ENCODE measurements at regions not wholly inside any gene's neighbourhood (a gene's known extent, or its start where the extent isn't known, plus 50 kb on each side); places are given as distances from the start of the nearest gene placed in this dataset.

- Histone ChIP-seq H2AFZ (ENCODE audit: low read depth, low read length) (no peak overlapping the region), H3K27me3 (ENCODE audit: control insufficient read depth in 2 of 2, insufficient read depth in 2 of 2, low read length in 2 of 2) (peaks cover 0 to 5% of the 10 kb centered on the region in 2 experiments), H3K4me1 (ENCODE audit: control insufficient read depth, extremely low read depth, insufficient read depth, low read length) (no peaks in the 10 kb centered on the region), H3K9me3 (replicated peaks; ENCODE audit: control insufficient read depth, insufficient read depth, low read length) (no peaks in the 10 kb centered on the region), H3K4me2 (ENCODE audit: insufficient read depth, low read length) (no peak overlapping the region), H3K9me1 (replicated peaks; ENCODE audit: control insufficient read depth, extremely low read depth, insufficient read depth, low read length) (no peaks in the 10 kb centered on the region), H3K79me2 (ENCODE audit: control insufficient read depth, insufficient read depth, low read length) (no peaks in the 10 kb centered on the region), H3K9ac (replicated peaks; ENCODE audit: extremely low read depth, insufficient read depth, low read length) (no peak overlapping the region), H3K4me3 (replicated peaks in 1 of 3; ENCODE audit: insufficient read depth in 1 of 3, low read depth in 1 of 3, low read length in 3 of 3) (no peak overlapping the region), H4K20me1 (replicated peaks; ENCODE audit: control insufficient read depth, extremely low read depth, insufficient read depth, low read length) (no peaks in the 10 kb centered on the region), H3K36me3 (ENCODE audit: control insufficient read depth in 2 of 2, extremely low read depth in 1 of 2, insufficient read depth in 2 of 2, low read length in 2 of 2) (no peaks in the 10 kb centered on the region), H3K27ac (ENCODE audit: insufficient read depth, low read depth, low read length) (no peak overlapping the region)
- no peak for FAIRE-seq
- BruUV-seq (replicated peaks): no TSS peak
- intact Hi-C loops (cut with micrococcal nuclease): no loop called here
- no peak for DNase-seq (ENCODE audit: low read depth, low spot score)
- ChIA-PET POLR2A (interaction anchor here (0.6 kb wide), 1 partner anchor 1901 kb away, joined by 3 read pairs; no protein-coding TSS in a partner anchor), CTCF (interaction anchor here (0.9 kb wide), 1 partner anchor 110 kb away, joined by 3 read pairs; no protein-coding TSS in a partner anchor)
- no peak for TF ChIP-seq EZH2 (IDR thresholded peaks at IDR 0.05; ENCODE audit: borderline replicate concordance, low read depth, low read length, severe bottlenecking)
- no peak for TF ChIP-seq FOS (IDR thresholded peaks at IDR 0.05; ENCODE audit: borderline replicate concordance, insufficient read depth, low read length)
- no peak for TF ChIP-seq JUN (IDR thresholded peaks at IDR 0.05; ENCODE audit: borderline replicate concordance, insufficient read depth, insufficient read length, low read depth)
- dilution Hi-C loops (cut with MboI; ENCODE audit: extremely low pct_ligation_motif_present, low sequenced_read_pairs): no loop called here
These were observed 86.2 kb upstream of the VASH1 start for GRCh38 chr14:76675046-76675445.

GRCh38 chr14:76676539-76676938, 84.7 kb upstream of the VASH1 start:
- no peaks in the 10 kb centered on the region for H3K36me3 ChIP-seq (ENCODE audit: control insufficient read depth in 2 of 2, extremely low read depth in 1 of 2, insufficient read depth in 2 of 2, low read length in 2 of 2)
- BruUV-seq (replicated peaks): no TSS peak
- TF ChIP-seq GATA2 (IDR thresholded peaks at IDR 0.05; ENCODE audit: insufficient read depth, insufficient read length, low read depth, low read length) (no peak), MAX (IDR thresholded peaks at IDR 0.05; ENCODE audit: insufficient read depth, insufficient read length) (no peak), JUN (IDR thresholded peaks at IDR 0.05; ENCODE audit: borderline replicate concordance, insufficient read depth, insufficient read length, low read depth) (no peak), POLR2A (IDR thresholded peaks at IDR 0.05; ENCODE audit: low read depth, low read length) (no peak), EZH2 (IDR thresholded peaks at IDR 0.05; ENCODE audit: borderline replicate concordance, low read depth, low read length, severe bottlenecking) (no peak), MYC (IDR thresholded peaks at IDR 0.05; ENCODE audit: low read depth, low read length) (no peak), FOS (IDR thresholded peaks at IDR 0.05; ENCODE audit: borderline replicate concordance, insufficient read depth, low read length) (no peak), CTCF (IDR thresholded peaks at IDR 0.05; ENCODE audit: extremely low read depth in 1 of 2, insufficient read depth in 1 of 2, low read depth in 1 of 2, low read length in 2 of 2) (no peak), POLR2AphosphoS5 (IDR thresholded peaks at IDR 0.05; ENCODE audit: insufficient read depth, low read depth, low read length) (no peak)
- H3K4me2 ChIP-seq (ENCODE audit: insufficient read depth, low read length): no peak overlapping the region
- H3K9ac ChIP-seq (replicated peaks; ENCODE audit: extremely low read depth, insufficient read depth, low read length): no peak overlapping the region
- H3K27me3 ChIP-seq (ENCODE audit: control insufficient read depth in 2 of 2, insufficient read depth in 2 of 2, low read length in 2 of 2): peaks cover 0 to 5% of the 10 kb centered on the region in 2 experiments
- ChIA-PET POLR2A (no interaction called here), CTCF (no interaction called here)
- H4K20me1 ChIP-seq (replicated peaks; ENCODE audit: control insufficient read depth, extremely low read depth, insufficient read depth, low read length): no peaks in the 10 kb centered on the region
- dilution Hi-C loops (cut with MboI; ENCODE audit: extremely low pct_ligation_motif_present, low sequenced_read_pairs) (no loop called here), intact Hi-C loops (cut with micrococcal nuclease) (no loop called here)
- no peak overlapping the region for H3K4me3 ChIP-seq (replicated peaks in 1 of 3; ENCODE audit: insufficient read depth in 1 of 3, low read depth in 1 of 3, low read length in 3 of 3)
- no peaks in the 10 kb centered on the region for H3K9me3 ChIP-seq (replicated peaks; ENCODE audit: control insufficient read depth, insufficient read depth, low read length)
- no peak overlapping the region for H2AFZ ChIP-seq (ENCODE audit: low read depth, low read length)
- no peaks in the 10 kb centered on the region for H3K79me2 ChIP-seq (ENCODE audit: control insufficient read depth, insufficient read depth, low read length)
- H3K9me1 ChIP-seq (replicated peaks; ENCODE audit: control insufficient read depth, extremely low read depth, insufficient read depth, low read length): no peaks in the 10 kb centered on the region
- no peaks in the 10 kb centered on the region for H3K4me1 ChIP-seq (ENCODE audit: control insufficient read depth, extremely low read depth, insufficient read depth, low read length)
- DNase-seq (ENCODE audit: low read depth, low spot score): no peak
- no peak overlapping the region for H3K27ac ChIP-seq (ENCODE audit: insufficient read depth, low read depth, low read length)
- FAIRE-seq: no peak
